GM19395 (cell line): ENCODE measurements at regions not wholly inside any gene's neighbourhood (a gene's known extent, or its start where the extent isn't known, plus 50 kb on each side); places are given as distances from the start of the nearest gene placed in this dataset.
"Not testable (repeated sequence)": the region's sequence is repeated elsewhere in the genome, so short reads cannot be mapped to it uniquely, and the experiment has no call there.

Source experiments
- ATAC-seq: cut with Tn5 transposase; IDR thresholded peaks from one replicate; pipeline ENCODE4 v1.9.1; 2021; ENCODE audit warnings: mild to moderate bottlenecking, moderate library complexity; ENCODE audit not compliant: unreplicated experiment

- ATAC-seq = no peak
Measured at GRCh38 chr12:63415357-63415756, 252.9 kb downstream of the DPY19L2 start.

- ATAC-seq = no peak
Measured at GRCh38 chr12:63410197-63410596, 258.1 kb downstream of the DPY19L2 start.

GRCh38 chr12:63406781-63407180, 255.8 kb upstream of the AVPR1A start:
- ATAC-seq = no peak

GRCh38 chr12:63404611-63405010, 253.6 kb upstream of the AVPR1A start:
- ATAC-seq = no peak

GRCh38 chr12:63403256-63403655, 252.3 kb upstream of the AVPR1A start:
- ATAC-seq = no peak

GRCh38 chr12:63400718-63401117, 249.7 kb upstream of the AVPR1A start:
- no peak for ATAC-seq

- no peak for ATAC-seq
Measured at GRCh38 chr12:63400318-63400717, 249.3 kb upstream of the AVPR1A start.

- no peak for ATAC-seq
Measured at GRCh38 chr12:63397807-63398206, 246.8 kb upstream of the AVPR1A start.

- no peak for ATAC-seq
Measured at GRCh38 chr12:63396135-63396534, 245.1 kb upstream of the AVPR1A start.

- no peak for ATAC-seq
Measured at GRCh38 chr12:63394983-63395382, 244.0 kb upstream of the AVPR1A start.

- ATAC-seq = no peak
Measured at GRCh38 chr12:63394349-63394748, 243.3 kb upstream of the AVPR1A start.

- ATAC-seq = no peak
Measured at GRCh38 chr12:63389211-63389610, 238.2 kb upstream of the AVPR1A start.

- ATAC-seq = no peak
Measured at GRCh38 chr12:63387771-63388170, 236.8 kb upstream of the AVPR1A start.

GRCh38 chr12:63382930-63383329, 231.9 kb upstream of the AVPR1A start:
- no peak for ATAC-seq

GRCh38 chr12:63362791-63363190, 211.8 kb upstream of the AVPR1A start:
- ATAC-seq = no peak

- ATAC-seq = no peak
Measured at GRCh38 chr12:63362166-63362565, 211.2 kb upstream of the AVPR1A start.

GRCh38 chr12:63354969-63355368, 204.0 kb upstream of the AVPR1A start:
- no peak for ATAC-seq

GRCh38 chr12:63353559-63353958, 202.6 kb upstream of the AVPR1A start:
- no peak for ATAC-seq

GRCh38 chr12:63351370-63351769, 200.4 kb upstream of the AVPR1A start:
- ATAC-seq = no peak

- no peak for ATAC-seq
Measured at GRCh38 chr12:63348556-63348955, 197.6 kb upstream of the AVPR1A start.

- not testable (repeated sequence) for ATAC-seq
Measured at GRCh38 chr12:63337158-63337557, 186.2 kb upstream of the AVPR1A start.

GRCh38 chr12:63326260-63326659, 175.3 kb upstream of the AVPR1A start:
- ATAC-seq = no peak

GRCh38 chr12:63325757-63326156, 174.8 kb upstream of the AVPR1A start:
- no peak for ATAC-seq

GRCh38 chr12:63323942-63324341, 172.9 kb upstream of the AVPR1A start:
- no peak for ATAC-seq
